Fibroblast of villous mesenchyme (primary cell): ENCODE measurements at regions not wholly inside any gene's neighbourhood (a gene's known extent, or its start where the extent isn't known, plus 50 kb on each side); places are given as distances from the start of the nearest gene placed in this dataset.

Experiments
- DNase-seq: peaks from one replicate; pipeline ENCODE4 v3.0.0-alpha.2; 2010; ENCODE audit warnings: low read depth
- H3K4me3 ChIP-seq: 2 replicates; pipeline ENCODE4 v1.5.1; 2011; ENCODE audit warnings: low read depth, mild to moderate bottlenecking, low read length
- CTCF ChIP-seq: IDR thresholded peaks from 2 replicates; pipeline ENCODE4 v1.5.1; 2012; ENCODE audit warnings: low read depth, mild to moderate bottlenecking, low read length; ENCODE audit not compliant: insufficient read depth

DNA sequence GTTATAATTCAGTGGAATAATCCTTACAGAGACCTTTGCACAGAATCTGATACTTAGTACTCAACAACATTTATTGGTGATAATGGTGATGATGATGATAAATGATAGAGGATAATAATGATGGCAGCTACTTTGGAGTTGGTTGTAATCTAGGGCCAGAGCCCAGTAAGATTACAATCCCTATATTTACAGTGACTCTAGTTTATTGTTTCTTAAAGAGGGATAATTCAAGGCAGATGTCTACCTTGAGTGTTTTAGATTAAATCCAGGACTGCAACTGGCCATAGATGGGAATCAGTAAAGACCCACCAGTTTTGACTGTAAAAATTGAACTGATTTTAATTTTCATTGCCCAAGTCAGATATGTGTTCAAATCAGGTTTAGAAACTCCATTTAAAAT is 813.9 kb upstream of the CNTNAP5 start:
- DNase-seq, result no peak
- H3K4me3 ChIP-seq, result no peak overlapping the region
- TF ChIP-seq CTCF, result no peak

- TF ChIP-seq CTCF, result no peak
- H3K4me3 ChIP-seq, result no peak overlapping the region
- DNase-seq, result no peak
Measured at GRCh38 chr2:123245156-123245555, 779.9 kb upstream of the CNTNAP5 start.

- DNase-seq, result no peak
- H3K4me3 ChIP-seq, result no peak overlapping the region
- TF ChIP-seq CTCF, result no peak
Measured at GRCh38 chr2:123258877-123259539, 766.1 kb upstream of the CNTNAP5 start.

- no peak for DNase-seq
- no peak for TF ChIP-seq CTCF
- H3K4me3 ChIP-seq, result no peak overlapping the region
Measured at GRCh38 chr2:123262856-123263255, 762.2 kb upstream of the CNTNAP5 start.

DNA sequence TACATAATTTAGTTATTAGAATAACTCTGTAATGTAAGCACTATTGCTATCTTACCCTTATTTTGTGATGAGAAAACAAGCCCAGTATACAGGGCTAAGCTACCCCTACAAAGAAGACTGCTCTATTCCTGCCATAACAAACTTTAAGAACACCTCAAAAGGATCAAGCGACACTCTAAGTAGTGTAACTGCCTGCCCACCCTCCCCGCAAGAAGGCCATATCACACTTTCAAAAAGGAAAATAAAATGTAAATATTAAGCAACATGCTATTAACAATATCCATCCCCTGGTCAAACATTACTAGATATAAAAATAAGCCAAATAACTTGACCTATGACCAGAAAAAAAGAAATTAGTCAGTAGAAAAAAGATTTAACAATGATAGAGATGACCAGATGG is 741.7 kb upstream of the CNTNAP5 start:
- TF ChIP-seq CTCF, result no peak
- H3K4me3 ChIP-seq, result no peak overlapping the region
- DNase-seq, result no peak

DNA sequence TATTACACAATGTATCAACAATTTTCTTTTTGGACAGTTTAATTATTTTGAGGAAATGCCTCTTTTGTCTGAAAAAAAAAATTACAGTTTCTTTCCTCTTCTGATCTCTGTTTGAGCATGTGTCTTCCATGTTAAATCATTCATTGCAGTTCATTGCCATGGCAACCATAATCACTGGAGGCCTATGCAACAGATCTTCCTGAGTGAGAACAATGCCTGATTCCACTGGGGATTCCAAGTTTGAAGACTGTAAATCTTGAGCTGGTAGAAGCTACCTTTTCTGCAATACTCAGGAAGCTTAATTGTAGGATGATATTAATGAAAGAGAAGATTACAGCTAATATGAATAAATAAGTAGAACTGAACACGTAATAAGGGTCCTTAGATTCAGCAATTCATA is 721.4 kb upstream of the CNTNAP5 start:
- H3K4me3 ChIP-seq, result no peak overlapping the region
- TF ChIP-seq CTCF, result no peak
- no peak for DNase-seq
